Loucy (cell line): ENCODE measurements at regions not wholly inside any gene's neighbourhood (a gene's known extent, or its start where the extent isn't known, plus 50 kb on each side); places are given as distances from the start of the nearest gene placed in this dataset.
"Not testable (repeated sequence)": the region's sequence is repeated elsewhere in the genome, so short reads cannot be mapped to it uniquely, and the experiment has no call there.

Experiments used
- H2AFZ ChIP-seq: fragments of 200-600 bp; sonication (generic); 2 replicates; pipeline ENCODE4 v1.6.0; 2016; ENCODE audit warnings: antibody characterized with exemption, mild to moderate bottlenecking, low read length, moderate library complexity
- H3F3A ChIP-seq: fragments of 200-600 bp; 2 replicates; pipeline ENCODE4 v1.6.0; 2016; ENCODE audit warnings: antibody characterized with exemption, low read depth, mild to moderate bottlenecking
- H3K27me3 ChIP-seq: fragments of 200-600 bp; sonication (generic); 2 replicates; pipeline ENCODE4 v1.6.1; 2014; ENCODE audit warnings: low read length, mild to moderate bottlenecking; ENCODE audit not compliant: insufficient read depth, poor library complexity, severe bottlenecking
- H3K36me3 ChIP-seq: fragments of 200-600 bp; sonication (generic); 2 replicates; pipeline ENCODE4 v1.6.1; 2016; ENCODE audit warnings: low read length; ENCODE audit not compliant: insufficient read depth
- H3K4me1 ChIP-seq: fragments of 200-600 bp; sonication (generic); 2 replicates; pipeline ENCODE4 v1.5.1; 2014; ENCODE audit warnings: low read length, mild to moderate bottlenecking; ENCODE audit not compliant: insufficient read depth, poor library complexity, severe bottlenecking
- H3K4me2 ChIP-seq: fragments of 200-600 bp; sonication (generic); 2 replicates; pipeline ENCODE4 v1.6.0; 2014; ENCODE audit warnings: antibody characterized with exemption, low read length, low read depth, mild to moderate bottlenecking; ENCODE audit not compliant: poor library complexity, severe bottlenecking
- H3K4me3 ChIP-seq: fragments of 200-600 bp; sonication (generic); 2 replicates; pipeline ENCODE4 v1.5.1; 2014; ENCODE audit warnings: low read length, mild to moderate bottlenecking, mixed read lengths; ENCODE audit not compliant: poor library complexity, severe bottlenecking
- H3K79me2 ChIP-seq: fragments of 200-600 bp; sonication (generic); 2 replicates; pipeline ENCODE4 v1.6.1; 2014; ENCODE audit warnings: low read length; ENCODE audit not compliant: insufficient read depth
- H3K9ac ChIP-seq: fragments of 200-600 bp; sonication (generic); 2 replicates; pipeline ENCODE4 v1.6.0; 2014; ENCODE audit warnings: mild to moderate bottlenecking, low read depth, low read length, moderate library complexity; ENCODE audit not compliant: poor library complexity, severe bottlenecking
- H3K9me2 ChIP-seq: fragments of 200-600 bp; sonication (generic); replicated peaks from 2 replicates; pipeline ENCODE4 v1.6.1; 2016; ENCODE audit warnings: low read depth, low read length, mixed read lengths
- H3K9me3 ChIP-seq: fragments of 200-600 bp; sonication (generic); 2 replicates; pipeline ENCODE4 v1.6.1; 2014; ENCODE audit warnings: mild to moderate bottlenecking, antibody characterized with exemption, low read length, low read depth; ENCODE audit not compliant: insufficient read depth
- H4K20me1 ChIP-seq: fragments of 200-600 bp; sonication (generic); 2 replicates; pipeline ENCODE4 v1.6.0; 2014; ENCODE audit warnings: antibody characterized with exemption, low read length, mild to moderate bottlenecking; ENCODE audit not compliant: insufficient read depth, poor library complexity, severe bottlenecking
- CTCF ChIP-seq: fragments of 200-600 bp; sonication (generic); conservative IDR thresholded peaks from 2 replicates; pipeline ENCODE4 v1.5.1; 2014; ENCODE audit warnings: mild to moderate bottlenecking, antibody characterized with exemption, low read length
- EZH2phosphoT487 ChIP-seq: fragments of 200-600 bp; IDR thresholded peaks from 2 replicates; pipeline ENCODE4 v1.6.1; 2018; ENCODE audit warnings: antibody characterized with exemption, mild to moderate bottlenecking, moderate library complexity, borderline replicate concordance

GRCh38 chr13:82165396-82166174, 1716.7 kb downstream of the SLITRK1 start:
- Histone ChIP-seq H3K9ac (no peak overlapping the region), H3F3A (no peaks in the 10 kb centered on the region), H3K9me2 (no peaks in the 10 kb centered on the region), H3K4me3 (no peak overlapping the region), H3K4me2 (no peak overlapping the region), H3K36me3 (no peaks in the 10 kb centered on the region), H4K20me1 (no peaks in the 10 kb centered on the region), H3K4me1 (no peaks in the 10 kb centered on the region), H3K9me3 (no peaks in the 10 kb centered on the region), H2AFZ (no peak overlapping the region), H3K79me2 (no peaks in the 10 kb centered on the region), H3K27me3 (no peaks in the 10 kb centered on the region)
- TF ChIP-seq CTCF (no peak), EZH2phosphoT487 (no peak)

GRCh38 chr13:82164780-82165395, 1717.4 kb downstream of the SLITRK1 start:
- H3K36me3 ChIP-seq, H3K9ac ChIP-seq, H3K9me2 ChIP-seq, H3K4me2 ChIP-seq, H3K4me3 ChIP-seq, H2AFZ ChIP-seq, H3K27me3 ChIP-seq, H3K9me3 ChIP-seq, H3F3A ChIP-seq, H3K79me2 ChIP-seq, H4K20me1 ChIP-seq, H3K4me1 ChIP-seq: not testable (repeated sequence)

- Histone ChIP-seq H3F3A (no peaks in the 10 kb centered on the region), H3K4me2 (no peak overlapping the region), H3K4me1 (no peaks in the 10 kb centered on the region), H2AFZ (no peak overlapping the region), H3K36me3 (no peaks in the 10 kb centered on the region), H4K20me1 (no peaks in the 10 kb centered on the region), H3K4me3 (no peak overlapping the region), H3K79me2 (no peaks in the 10 kb centered on the region), H3K9me3 (no peaks in the 10 kb centered on the region), H3K9me2 (no peaks in the 10 kb centered on the region), H3K27me3 (no peaks in the 10 kb centered on the region), H3K9ac (no peak overlapping the region)
- no peak for TF ChIP-seq EZH2phosphoT487
- TF ChIP-seq CTCF, result no peak
These were observed 1734.7 kb downstream of the SLITRK1 start for GRCh38 chr13:82147526-82147925.

GRCh38 chr13:82136880-82137279, 1745.4 kb downstream of the SLITRK1 start:
- no peaks in the 10 kb centered on the region for H3K9me3 ChIP-seq

More at GRCh38 chr13:82136880-82137279, 1745.4 kb downstream of the SLITRK1 start:
- Histone ChIP-seq H3K36me3 (no peaks in the 10 kb centered on the region), H3K9me2 (no peaks in the 10 kb centered on the region), H3K79me2 (no peaks in the 10 kb centered on the region), H3K9ac (no peak overlapping the region), H3K27me3 (no peaks in the 10 kb centered on the region), H3F3A (no peaks in the 10 kb centered on the region), H4K20me1 (no peaks in the 10 kb centered on the region), H3K4me2 (no peak overlapping the region), H2AFZ (no peak overlapping the region), H3K4me1 (no peaks in the 10 kb centered on the region), H3K4me3 (no peak overlapping the region)
- TF ChIP-seq CTCF (no peak), EZH2phosphoT487 (no peak)
